Upper lobe of left lung (tissue), 4 donors: ENCODE measurements at regions not wholly inside any gene's neighbourhood (a gene's known extent, or its start where the extent isn't known, plus 50 kb on each side); places are given as distances from the start of the nearest gene placed in this dataset.

Source experiments
- CTCF ChIP-seq, 6 experiments: fragments of 450-650 bp in 4 of 6; fragments of 200-600 bp in 2 of 6; sonication (generic) in 2 of 6; IDR thresholded peaks; one replicate each; pipeline ENCODE4 v1.5.1; 2016 to 2019; ENCODE audit warnings: antibody characterized with exemption in 6 of 6
- POLR2A ChIP-seq, 4 donors: fragments of 450-650 bp; IDR thresholded peaks; one replicate each; pipeline ENCODE4 v1.5.1; 2016 to 2017; ENCODE audit warnings: antibody characterized with exemption in 4 of 4, mild to moderate bottlenecking in 2 of 4
- POLR2AphosphoS5 ChIP-seq, 2 donors: sonication (generic); formaldehyde crosslinking; IDR thresholded peaks; one replicate each; pipeline ENCODE4 v1.5.1; 2017; ENCODE audit warnings: antibody characterized with exemption in 2 of 2

- TF ChIP-seq POLR2A (IDR thresholded peaks at IDR 0.05) (no peak), CTCF (IDR thresholded peaks at IDR 0.05) (no peak), POLR2AphosphoS5 (IDR thresholded peaks at IDR 0.05) (no peak)
These were observed 1065.7 kb downstream of the DNAJB9 start for GRCh38 chr7:109635374-109635773.
